ENCODE measurements at regions not wholly inside any gene's neighbourhood (a gene's known extent, or its start where the extent isn't known, plus 50 kb on each side); places are given as distances from the start of the nearest gene placed in this dataset.

DNA sequence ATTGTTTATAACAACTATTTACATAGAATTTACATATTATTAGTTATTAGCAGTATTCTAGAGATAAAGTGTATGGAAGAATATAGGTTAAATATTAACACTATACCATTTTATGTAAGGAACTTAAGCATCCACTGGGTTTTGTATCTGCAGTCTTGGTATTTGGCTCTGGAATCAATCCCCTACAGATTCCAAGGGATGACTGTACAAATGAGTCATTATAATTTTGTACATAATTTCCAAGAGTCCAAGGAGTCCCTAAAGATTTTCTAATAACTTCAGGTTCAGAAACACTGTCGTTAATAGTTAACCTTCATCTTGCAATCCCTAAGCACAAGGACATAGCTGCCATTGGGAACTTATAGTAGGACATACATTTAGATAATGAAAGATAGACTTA lies 254.8 kb upstream of the PDE4D start:
- TF ChIP-seq, protein P1, sequence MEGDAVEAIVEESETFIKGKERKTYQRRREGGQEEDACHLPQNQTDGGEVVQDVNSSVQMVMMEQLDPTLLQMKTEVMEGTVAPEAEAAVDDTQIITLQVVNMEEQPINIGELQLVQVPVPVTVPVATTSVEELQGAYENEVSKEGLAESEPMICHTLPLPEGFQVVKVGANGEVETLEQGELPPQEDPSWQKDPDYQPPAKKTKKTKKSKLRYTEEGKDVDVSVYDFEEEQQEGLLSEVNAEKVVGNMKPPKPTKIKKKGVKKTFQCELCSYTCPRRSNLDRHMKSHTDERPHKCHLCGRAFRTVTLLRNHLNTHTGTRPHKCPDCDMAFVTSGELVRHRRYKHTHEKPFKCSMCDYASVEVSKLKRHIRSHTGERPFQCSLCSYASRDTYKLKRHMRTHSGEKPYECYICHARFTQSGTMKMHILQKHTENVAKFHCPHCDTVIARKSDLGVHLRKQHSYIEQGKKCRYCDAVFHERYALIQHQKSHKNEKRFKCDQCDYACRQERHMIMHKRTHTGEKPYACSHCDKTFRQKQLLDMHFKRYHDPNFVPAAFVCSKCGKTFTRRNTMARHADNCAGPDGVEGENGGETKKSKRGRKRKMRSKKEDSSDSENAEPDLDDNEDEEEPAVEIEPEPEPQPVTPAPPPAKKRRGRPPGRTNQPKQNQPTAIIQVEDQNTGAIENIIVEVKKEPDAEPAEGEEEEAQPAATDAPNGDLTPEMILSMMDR (conservative IDR thresholded peaks at IDR 0.05; ENCODE audit: low read depth, low read length), result no peak
- DNase-seq (ENCODE audit: low read depth), result no peak
- H3K4me3 ChIP-seq (ENCODE audit: low read depth, low read length), result no peak overlapping the region

GRCh38 chr5:60147791-60148190 lies 254.3 kb upstream of the PDE4D start:
- TF ChIP-seq, protein P1 (conservative IDR thresholded peaks at IDR 0.05; ENCODE audit: low read depth, low read length), result no peak

DNA sequence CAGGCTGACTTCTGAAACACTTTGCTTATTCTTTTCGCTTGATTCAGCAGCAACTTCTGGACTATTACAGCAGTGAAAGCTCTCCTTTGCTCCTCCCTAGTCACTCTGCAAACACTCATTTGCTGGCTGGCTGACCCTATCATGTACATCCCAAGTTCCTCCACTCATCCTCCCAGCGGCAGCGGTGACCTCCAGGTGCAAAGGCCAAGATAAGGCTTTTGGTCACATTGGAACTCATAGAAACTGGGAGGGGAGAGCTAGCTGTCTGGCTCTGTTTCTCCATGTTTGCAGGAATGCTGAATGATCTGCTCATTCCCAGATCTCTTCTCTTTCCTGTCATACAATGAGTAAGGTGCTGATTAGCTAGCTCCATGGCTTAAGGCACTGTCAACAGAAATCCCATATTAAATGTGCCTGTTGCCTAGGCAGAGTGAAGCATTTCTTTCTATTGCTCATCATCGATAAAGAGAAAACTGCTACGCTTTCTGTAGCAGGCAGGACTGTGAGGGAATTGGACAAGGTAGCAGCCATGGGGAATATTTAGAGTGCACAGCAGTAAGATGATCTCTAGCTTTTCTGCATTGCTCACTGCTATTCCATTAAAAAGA lies 250.5 kb upstream of the PDE4D start:
- TF ChIP-seq, protein P1 (conservative IDR thresholded peaks at IDR 0.05; ENCODE audit: low read depth, low read length), result no peak

More at GRCh38 chr5:60147791-60148190, 254.3 kb upstream of the PDE4D start:
- no peak for DNase-seq (ENCODE audit: low read depth)
- H3K4me3 ChIP-seq (ENCODE audit: low read depth, low read length), result no peak overlapping the region

DNA sequence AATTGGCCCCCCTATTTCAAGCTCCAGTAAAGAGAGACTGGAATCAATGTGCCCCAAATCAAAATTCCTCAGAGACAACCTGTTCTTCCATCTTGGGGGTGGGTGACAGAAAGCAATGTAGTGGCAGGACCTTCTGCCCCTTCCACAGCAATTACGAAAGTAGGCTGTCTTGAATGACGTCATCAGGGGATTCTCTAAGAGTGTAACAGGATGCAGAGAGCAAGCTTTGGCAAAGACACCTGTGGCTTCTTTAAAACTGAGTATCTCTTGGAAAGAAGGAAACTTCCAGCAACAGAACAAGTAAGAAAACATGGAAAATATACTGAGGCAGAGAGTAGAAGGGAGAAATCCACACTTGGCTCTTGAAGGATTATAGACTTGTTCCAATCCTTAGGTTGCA lies 247.6 kb upstream of the PDE4D start:
- no peak overlapping the region for H3K4me3 ChIP-seq (ENCODE audit: low read depth, low read length)
- DNase-seq (ENCODE audit: low read depth), result no peak
- TF ChIP-seq, protein P1 (conservative IDR thresholded peaks at IDR 0.05; ENCODE audit: low read depth, low read length), result no peak

More for the DNA sequence above, 250.5 kb upstream of the PDE4D start:
- DNase-seq (ENCODE audit: low read depth), result no peak
- no peak overlapping the region for H3K4me3 ChIP-seq (ENCODE audit: low read depth, low read length)

DNA sequence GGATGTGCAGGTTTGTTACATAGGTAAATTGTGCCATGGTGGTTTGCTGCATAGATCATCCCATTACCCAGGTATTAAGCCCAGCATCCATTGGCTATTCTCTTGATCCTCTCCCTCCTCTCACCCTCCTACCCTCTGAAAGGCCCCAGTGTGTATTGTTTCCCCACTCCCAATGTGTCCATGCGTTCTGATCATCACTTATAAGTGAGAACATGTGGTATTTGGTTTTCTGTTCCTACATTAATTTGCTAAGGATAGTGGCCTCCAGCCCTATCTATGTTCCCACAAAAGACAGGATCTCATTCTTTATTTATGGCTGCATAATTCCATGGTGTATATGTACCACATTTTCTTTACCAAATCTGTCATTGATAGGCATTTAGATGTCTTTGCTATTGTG lies 243.3 kb upstream of the PDE4D start:
- DNase-seq (ENCODE audit: low read depth), result no peak
- TF ChIP-seq, protein P1 (conservative IDR thresholded peaks at IDR 0.05; ENCODE audit: low read depth, low read length), result no peak
- H3K4me3 ChIP-seq (ENCODE audit: low read depth, low read length), result no peak overlapping the region

DNA sequence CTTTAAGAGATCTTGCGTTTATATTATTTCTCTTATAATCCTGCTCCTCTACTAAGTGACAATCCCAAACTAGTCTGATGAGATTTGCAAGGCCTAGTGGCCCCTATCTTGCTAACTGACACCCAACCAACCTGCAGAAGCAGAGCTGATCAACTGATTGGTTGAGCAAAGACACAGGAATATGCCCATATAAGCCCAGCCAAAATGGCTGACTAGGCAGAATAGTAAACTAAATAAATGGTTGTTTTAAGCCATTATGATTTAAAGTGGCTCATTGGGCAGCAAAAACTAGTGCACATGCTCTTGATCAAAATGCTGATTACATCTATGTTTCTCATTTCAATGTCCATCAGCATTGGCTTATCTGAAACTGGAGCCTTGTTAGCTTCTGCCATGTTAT lies 238.0 kb upstream of the PDE4D start:
- H3K4me3 ChIP-seq (ENCODE audit: low read depth, low read length), result no peak overlapping the region
- TF ChIP-seq, protein P1 (conservative IDR thresholded peaks at IDR 0.05; ENCODE audit: low read depth, low read length), result no peak
- DNase-seq (ENCODE audit: low read depth), result no peak

DNA sequence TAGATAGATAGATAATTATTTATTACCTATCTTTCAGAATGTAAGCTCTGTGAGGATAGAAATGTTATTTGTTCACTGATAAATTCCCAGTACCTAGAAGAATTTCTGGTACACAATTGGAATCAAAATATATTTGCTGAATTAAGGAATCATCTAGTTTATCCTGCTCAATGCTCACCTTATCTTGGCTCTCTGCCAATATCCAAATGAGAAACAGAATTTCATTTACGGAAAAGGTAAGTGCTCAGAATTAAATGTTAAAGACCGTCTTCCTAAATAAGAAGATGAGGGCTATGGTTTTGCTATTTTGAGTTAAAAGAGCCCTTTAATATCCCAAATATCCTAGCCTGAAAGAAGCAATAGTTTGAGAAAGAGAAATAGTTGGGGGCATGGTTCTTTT lies 232.1 kb upstream of the PDE4D start:
- TF ChIP-seq, protein P1 (conservative IDR thresholded peaks at IDR 0.05; ENCODE audit: low read depth, low read length), result no peak
- no peak for DNase-seq (ENCODE audit: low read depth)

More for the DNA sequence above, 232.1 kb upstream of the PDE4D start:
- no peak overlapping the region for H3K4me3 ChIP-seq (ENCODE audit: low read depth, low read length)
